HL-60 (cell line): ENCODE measurements at regions not wholly inside any gene's neighbourhood (a gene's known extent, or its start where the extent isn't known, plus 50 kb on each side); places are given as distances from the start of the nearest gene placed in this dataset.

Experiments used
- CTCF ChIP-seq: IDR thresholded peaks from one replicate; pipeline ENCODE4 v1.5.1; 2011; ENCODE audit warnings: low read length, control low read depth, inconsistent platforms; ENCODE audit not compliant: insufficient read depth
- GABPA ChIP-seq: IDR thresholded peaks from 2 replicates; pipeline ENCODE4 v1.6.1; 2012; ENCODE audit warnings: low read depth
- POLR2AphosphoS5 ChIP-seq: IDR thresholded peaks from 2 replicates; pipeline ENCODE4 v1.6.1; 2012; ENCODE audit warnings: low read depth
- REST ChIP-seq: IDR thresholded peaks from 2 replicates; pipeline ENCODE4 v1.6.1; 2012; ENCODE audit warnings: low read depth; ENCODE audit not compliant: insufficient replicate concordance
- SPI1 ChIP-seq: IDR thresholded peaks from 2 replicates; pipeline ENCODE4 v1.6.1; 2012; ENCODE audit warnings: low read depth, mild to moderate bottlenecking, borderline replicate concordance

GRCh38 chr6:163941624-163941976 lies 527.1 kb downstream of the QKI start:
- TF ChIP-seq CTCF (no peak), POLR2AphosphoS5 (no peak), GABPA (no peak), REST (no peak), SPI1 (no peak)
